ENCODE measurements at regions not wholly inside any gene's neighbourhood (a gene's known extent, or its start where the extent isn't known, plus 50 kb on each side); places are given as distances from the start of the nearest gene placed in this dataset.

GRCh38 chr10:29028486-29028885, 260.4 kb upstream of the LYZL1 start:
- no peak for TF ChIP-seq ZNF530 (tag by site-specific recombination; IDR thresholded peaks at IDR 0.05; ENCODE audit: low read depth)
- TF ChIP-seq, protein P1, sequence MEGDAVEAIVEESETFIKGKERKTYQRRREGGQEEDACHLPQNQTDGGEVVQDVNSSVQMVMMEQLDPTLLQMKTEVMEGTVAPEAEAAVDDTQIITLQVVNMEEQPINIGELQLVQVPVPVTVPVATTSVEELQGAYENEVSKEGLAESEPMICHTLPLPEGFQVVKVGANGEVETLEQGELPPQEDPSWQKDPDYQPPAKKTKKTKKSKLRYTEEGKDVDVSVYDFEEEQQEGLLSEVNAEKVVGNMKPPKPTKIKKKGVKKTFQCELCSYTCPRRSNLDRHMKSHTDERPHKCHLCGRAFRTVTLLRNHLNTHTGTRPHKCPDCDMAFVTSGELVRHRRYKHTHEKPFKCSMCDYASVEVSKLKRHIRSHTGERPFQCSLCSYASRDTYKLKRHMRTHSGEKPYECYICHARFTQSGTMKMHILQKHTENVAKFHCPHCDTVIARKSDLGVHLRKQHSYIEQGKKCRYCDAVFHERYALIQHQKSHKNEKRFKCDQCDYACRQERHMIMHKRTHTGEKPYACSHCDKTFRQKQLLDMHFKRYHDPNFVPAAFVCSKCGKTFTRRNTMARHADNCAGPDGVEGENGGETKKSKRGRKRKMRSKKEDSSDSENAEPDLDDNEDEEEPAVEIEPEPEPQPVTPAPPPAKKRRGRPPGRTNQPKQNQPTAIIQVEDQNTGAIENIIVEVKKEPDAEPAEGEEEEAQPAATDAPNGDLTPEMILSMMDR (tag by site-specific recombination; IDR thresholded peaks at IDR 0.05), result no peak
- TF ChIP-seq ZNF239 (tag by site-specific recombination; IDR thresholded peaks at IDR 0.05), result no peak
- no peak for TF ChIP-seq BCL11B (tag by site-specific recombination; IDR thresholded peaks at IDR 0.05; ENCODE audit: low read depth)
- no peak for TF ChIP-seq REST (tag by site-specific recombination; IDR thresholded peaks at IDR 0.05)
- no peak for TF ChIP-seq ZNF10 (tag by site-specific recombination; IDR thresholded peaks at IDR 0.05)
